CD8-positive, alpha-beta memory T cell (primary cell): ENCODE measurements at regions not wholly inside any gene's neighbourhood (a gene's known extent, or its start where the extent isn't known, plus 50 kb on each side); places are given as distances from the start of the nearest gene placed in this dataset.

Experiments used
- CTCF ChIA-PET: fragments of 350-600 bp; sonication (Branson Sonifier 250); formaldehyde crosslinking; loops from one replicate; lab custom pipeline; 2021; ENCODE audit warnings: antibody characterized with exemption; lab: Charles Lee
- POLR2A ChIA-PET: fragments of 350-600 bp; sonication (Branson Sonifier 250); formaldehyde crosslinking; loops from one replicate; lab custom pipeline; 2021; ENCODE audit warnings: antibody characterized with exemption; lab: Charles Lee
- DNase-seq, 5 donors: peaks; one replicate each; pipeline versions ENCODE4 v3.0.0 to v3.0.0-alpha.2; 2020 to 2022; ENCODE audit warnings: mixed read lengths in 1 of 5
- H3K27ac ChIP-seq: one replicate; pipeline ENCODE4 v1.7.0; 2013; ENCODE audit warnings: low read depth, mild to moderate bottlenecking, low read length, moderate library complexity
- H3K27me3 ChIP-seq: 2 replicates; pipeline ENCODE4 v1.7.0; 2013; ENCODE audit warnings: low read length, mild to moderate bottlenecking; ENCODE audit not compliant: insufficient read depth, poor library complexity, severe bottlenecking
- H3K36me3 ChIP-seq: 2 replicates; pipeline ENCODE4 v1.7.0; 2013; ENCODE audit warnings: mild to moderate bottlenecking, low read length, moderate library complexity; ENCODE audit not compliant: insufficient read depth
- H3K4me1 ChIP-seq: 2 replicates; pipeline ENCODE4 v1.7.0; 2013; ENCODE audit warnings: mild to moderate bottlenecking, low read length, moderate library complexity; ENCODE audit not compliant: insufficient read depth
- H3K4me3 ChIP-seq: 2 replicates; pipeline ENCODE4 v1.7.0; 2013; ENCODE audit warnings: mild to moderate bottlenecking, low read length
- H3K9me3 ChIP-seq: 2 replicates; pipeline ENCODE4 v1.7.0; 2013; ENCODE audit warnings: mild to moderate bottlenecking, low read length
- H3K27ac Mint-ChIP-seq, 8 donors: one replicate each; pipeline ENCODE4 v1.8.0; 2020 to 2021; ENCODE audit warnings: mixed read lengths in 8 of 8, mild to moderate bottlenecking in 6 of 8, inconsistent platforms in 3 of 8, moderate library complexity in 3 of 8
- H3K27me3 Mint-ChIP-seq, 2 donors: one replicate each; pipeline ENCODE4 v1.8.0; 2020 to 2021; ENCODE audit warnings: mixed read lengths in 2 of 2, mild to moderate bottlenecking in 1 of 2, moderate library complexity in 1 of 2
- H3K36me3 Mint-ChIP-seq, 3 donors: one replicate each; pipeline ENCODE4 v1.8.0; 2020 to 2021; ENCODE audit warnings: mixed read lengths in 3 of 3, inconsistent platforms in 1 of 3, mild to moderate bottlenecking in 1 of 3
- H3K4me1 Mint-ChIP-seq, 3 donors: one replicate each; pipeline ENCODE4 v1.8.0; 2020 to 2021; ENCODE audit warnings: mixed read lengths in 3 of 3, inconsistent platforms in 1 of 3, mild to moderate bottlenecking in 1 of 3
- H3K4me3 Mint-ChIP-seq, 7 donors: one replicate each; pipeline ENCODE4 v1.8.0; 2020 to 2021; ENCODE audit warnings: mixed read lengths in 7 of 7, mild to moderate bottlenecking in 6 of 7, moderate library complexity in 4 of 7, inconsistent platforms in 2 of 7
- H3K9me3 Mint-ChIP-seq, 5 donors: one replicate each; pipeline ENCODE4 v1.8.0; 2020 to 2022; ENCODE audit warnings: mixed read lengths in 5 of 5, mild to moderate bottlenecking in 3 of 5, moderate library complexity in 2 of 5, inconsistent platforms in 1 of 5

- H3K9me3 Mint-ChIP-seq: peaks cover 0 to 2% (median 0%) of the 10 kb centered on the region in 5 donors
- H3K4me1 ChIP-seq: no peaks in the 10 kb centered on the region
- CTCF ChIA-PET: no interaction called here
Observed at GRCh38 chr6:98547151-98547550, 287.2 kb upstream of the POU3F2 start.

GRCh38 chr6:98547634-98548033 is 286.7 kb upstream of the POU3F2 start:
- no peak overlapping the region for H3K4me3 ChIP-seq
- no peaks in the 10 kb centered on the region for H3K36me3 Mint-ChIP-seq
- no peaks in the 10 kb centered on the region for H3K9me3 ChIP-seq
- no peak overlapping the region for H3K4me3 Mint-ChIP-seq
- no peaks in the 10 kb centered on the region for H3K27me3 ChIP-seq
- H3K36me3 ChIP-seq: no peaks in the 10 kb centered on the region
- no peaks in the 10 kb centered on the region for H3K4me1 Mint-ChIP-seq
- no peak for DNase-seq
- H3K4me1 ChIP-seq: no peaks in the 10 kb centered on the region
- no peak overlapping the region for H3K27ac Mint-ChIP-seq
- ChIA-PET POLR2A (no interaction called here), CTCF (no interaction called here)
- no peaks in the 10 kb centered on the region for H3K27me3 Mint-ChIP-seq
- no peak overlapping the region for H3K27ac ChIP-seq
- peaks cover 0 to 2% (median 0%) of the 10 kb centered on the region in 5 donors for H3K9me3 Mint-ChIP-seq

More at GRCh38 chr6:98547151-98547550, 287.2 kb upstream of the POU3F2 start:
- Mint-ChIP-seq H3K36me3 (no peaks in the 10 kb centered on the region), H3K27ac (no peak overlapping the region), H3K4me1 (no peaks in the 10 kb centered on the region), H3K27me3 (no peaks in the 10 kb centered on the region), H3K4me3 (no peak overlapping the region)
- POLR2A ChIA-PET: no interaction called here
- Histone ChIP-seq H3K4me3 (no peak overlapping the region), H3K9me3 (no peaks in the 10 kb centered on the region), H3K27me3 (no peaks in the 10 kb centered on the region), H3K36me3 (no peaks in the 10 kb centered on the region), H3K27ac (no peak overlapping the region)
- DNase-seq: no peak

GRCh38 chr6:98548301-98548700 is 286.1 kb upstream of the POU3F2 start:
- DNase-seq: no peak
- no peak overlapping the region for H3K4me3 Mint-ChIP-seq
- H3K27me3 Mint-ChIP-seq: no peaks in the 10 kb centered on the region
- H3K36me3 ChIP-seq: no peaks in the 10 kb centered on the region
- CTCF ChIA-PET: no interaction called here
- no peaks in the 10 kb centered on the region for H3K36me3 Mint-ChIP-seq
- H3K27me3 ChIP-seq: no peaks in the 10 kb centered on the region
- no peaks in the 10 kb centered on the region for H3K4me1 Mint-ChIP-seq
- H3K9me3 ChIP-seq: no peaks in the 10 kb centered on the region
- H3K4me1 ChIP-seq: no peaks in the 10 kb centered on the region
- H3K9me3 Mint-ChIP-seq: peaks cover 0 to 2% (median 0%) of the 10 kb centered on the region in 5 donors
- no peak overlapping the region for H3K4me3 ChIP-seq
- POLR2A ChIA-PET: no interaction called here
- no peak overlapping the region for H3K27ac Mint-ChIP-seq
- H3K27ac ChIP-seq: no peak overlapping the region

GRCh38 chr6:98560418-98560817 is 274.0 kb upstream of the POU3F2 start:
- no peaks in the 10 kb centered on the region for H3K4me1 Mint-ChIP-seq
- H3K36me3 ChIP-seq: no peaks in the 10 kb centered on the region
- no peaks in the 10 kb centered on the region for H3K4me1 ChIP-seq
- CTCF ChIA-PET: no interaction called here
- no peak for DNase-seq
- no peak overlapping the region for H3K27ac ChIP-seq
- H3K9me3 Mint-ChIP-seq: no peaks in the 10 kb centered on the region
- no peak overlapping the region for H3K4me3 Mint-ChIP-seq
- no peaks in the 10 kb centered on the region for H3K9me3 ChIP-seq
- POLR2A ChIA-PET: no interaction called here
- H3K27me3 Mint-ChIP-seq: no peaks in the 10 kb centered on the region
- no peak overlapping the region for H3K4me3 ChIP-seq
- H3K27me3 ChIP-seq: no peaks in the 10 kb centered on the region
- no peak overlapping the region for H3K27ac Mint-ChIP-seq
- no peaks in the 10 kb centered on the region for H3K36me3 Mint-ChIP-seq

GRCh38 chr6:98560841-98561240 is 273.5 kb upstream of the POU3F2 start:
- Histone ChIP-seq H3K27ac (no peak overlapping the region), H3K36me3 (no peaks in the 10 kb centered on the region), H3K4me3 (no peak overlapping the region), H3K27me3 (no peaks in the 10 kb centered on the region), H3K4me1 (no peaks in the 10 kb centered on the region), H3K9me3 (no peaks in the 10 kb centered on the region)
- no peaks in the 10 kb centered on the region for H3K4me1 Mint-ChIP-seq
- H3K36me3 Mint-ChIP-seq: no peaks in the 10 kb centered on the region
- no peaks in the 10 kb centered on the region for H3K27me3 Mint-ChIP-seq
- no peak overlapping the region for H3K4me3 Mint-ChIP-seq
- CTCF ChIA-PET: no interaction called here
- DNase-seq: no peak
- POLR2A ChIA-PET: no interaction called here
- no peak overlapping the region for H3K27ac Mint-ChIP-seq
- H3K9me3 Mint-ChIP-seq: no peaks in the 10 kb centered on the region

- no peak for DNase-seq
- H3K27me3 ChIP-seq: no peaks in the 10 kb centered on the region
- Mint-ChIP-seq H3K4me1 (no peaks in the 10 kb centered on the region), H3K27ac (no peak overlapping the region), H3K27me3 (peaks cover 0 to 2% of the 10 kb centered on the region in 2 donors), H3K9me3 (no peaks in the 10 kb centered on the region), H3K4me3 (no peak overlapping the region), H3K36me3 (no peaks in the 10 kb centered on the region)
- H3K4me1 ChIP-seq: no peaks in the 10 kb centered on the region
- ChIA-PET POLR2A (no interaction called here), CTCF (no interaction called here)
- H3K27ac ChIP-seq: no peak overlapping the region
- H3K9me3 ChIP-seq: no peaks in the 10 kb centered on the region
- no peaks in the 10 kb centered on the region for H3K36me3 ChIP-seq
- H3K4me3 ChIP-seq: no peak overlapping the region
Observed at GRCh38 chr6:98566126-98566525, 268.2 kb upstream of the POU3F2 start.

- ChIA-PET POLR2A (no interaction called here), CTCF (no interaction called here)
- Mint-ChIP-seq H3K9me3 (peaks cover 0 to 2% (median 0%) of the 10 kb centered on the region in 5 donors), H3K36me3 (no peaks in the 10 kb centered on the region), H3K27me3 (peaks cover 0 to 2% of the 10 kb centered on the region in 2 donors), H3K4me1 (no peaks in the 10 kb centered on the region), H3K27ac (no peak overlapping the region), H3K4me3 (no peak overlapping the region)
- Histone ChIP-seq H3K4me3 (no peak overlapping the region), H3K36me3 (no peaks in the 10 kb centered on the region), H3K27me3 (no peaks in the 10 kb centered on the region), H3K27ac (no peak overlapping the region), H3K9me3 (no peaks in the 10 kb centered on the region), H3K4me1 (no peaks in the 10 kb centered on the region)
- DNase-seq: no peak
Observed at GRCh38 chr6:98572579-98572978, 261.8 kb upstream of the POU3F2 start.

- H3K36me3 Mint-ChIP-seq: no peaks in the 10 kb centered on the region
- Histone ChIP-seq H3K27me3 (no peaks in the 10 kb centered on the region), H3K36me3 (no peaks in the 10 kb centered on the region), H3K4me1 (no peaks in the 10 kb centered on the region), H3K9me3 (no peaks in the 10 kb centered on the region), H3K27ac (no peak overlapping the region), H3K4me3 (no peak overlapping the region)
- H3K4me1 Mint-ChIP-seq: no peaks in the 10 kb centered on the region
- POLR2A ChIA-PET: no interaction called here
- peaks cover 0 to 4% of the 10 kb centered on the region in 2 donors for H3K27me3 Mint-ChIP-seq
- no peak for DNase-seq
- no peak overlapping the region for H3K4me3 Mint-ChIP-seq
- no peak overlapping the region for H3K27ac Mint-ChIP-seq
- H3K9me3 Mint-ChIP-seq: peaks cover 0 to 2% (median 0%) of the 10 kb centered on the region in 5 donors
- CTCF ChIA-PET: no interaction called here
Observed at GRCh38 chr6:98574984-98575383, 259.4 kb upstream of the POU3F2 start.

- Histone ChIP-seq H3K36me3 (no peaks in the 10 kb centered on the region), H3K4me3 (no peak overlapping the region), H3K27ac (no peak overlapping the region), H3K9me3 (no peaks in the 10 kb centered on the region), H3K4me1 (no peaks in the 10 kb centered on the region), H3K27me3 (no peaks in the 10 kb centered on the region)
- DNase-seq: no peak
- Mint-ChIP-seq H3K9me3 (peaks cover 0 to 2% (median 0%) of the 10 kb centered on the region in 5 donors), H3K36me3 (no peaks in the 10 kb centered on the region), H3K27me3 (peaks cover 0 to 1% of the 10 kb centered on the region in 2 donors), H3K4me3 (no peak overlapping the region), H3K4me1 (no peaks in the 10 kb centered on the region), H3K27ac (no peak overlapping the region)
- POLR2A ChIA-PET: no interaction called here
- CTCF ChIA-PET: no interaction called here
Observed at GRCh38 chr6:98576791-98577190, 257.6 kb upstream of the POU3F2 start.
